Large intestine (tissue), 3 donors: ENCODE measurements at regions not wholly inside any gene's neighbourhood (a gene's known extent, or its start where the extent isn't known, plus 50 kb on each side); places are given as distances from the start of the nearest gene placed in this dataset.
"Not testable (repeated sequence)": the region's sequence is repeated elsewhere in the genome, so short reads cannot be mapped to it uniquely, and the experiment has no call there.

ENCODE experiments used
- DNase-seq, 2 donors: peaks; one replicate each; pipeline versions ENCODE4 v3.0.0 to v3.0.0-alpha.2; 2013
- H3K27ac ChIP-seq: one replicate; pipeline ENCODE4 v1.5.1; 2013; ENCODE audit warnings: low read length
- H3K27me3 ChIP-seq: 2 replicates; pipeline ENCODE4 v1.6.1; 2013; ENCODE audit warnings: low read length; ENCODE audit not compliant: control insufficient read depth, insufficient read depth
- H3K36me3 ChIP-seq: 2 replicates; pipeline ENCODE4 v1.6.1; 2013; ENCODE audit warnings: low read length; ENCODE audit not compliant: control insufficient read depth, insufficient read depth
- H3K4me1 ChIP-seq: one replicate; pipeline ENCODE4 v1.6.1; 2013; ENCODE audit warnings: low read length; ENCODE audit not compliant: control insufficient read depth, insufficient read depth
- H3K4me3 ChIP-seq: one replicate; pipeline ENCODE4 v1.5.1; 2013; ENCODE audit warnings: low read length
- H3K9me3 ChIP-seq: one replicate; pipeline ENCODE4 v1.6.1; 2013; ENCODE audit warnings: mild to moderate bottlenecking, low read depth, low read length, moderate library complexity; ENCODE audit not compliant: control insufficient read depth
- WGBS: methylation state at CpG from one replicate; pipeline ENCODE4 v1.1.5; 2013; ENCODE audit warnings: low lambda C conversion rate; ENCODE audit not compliant: insufficient coverage; 5-methylcytosine and 5-hydroxymethylcytosine counted together

DNA sequence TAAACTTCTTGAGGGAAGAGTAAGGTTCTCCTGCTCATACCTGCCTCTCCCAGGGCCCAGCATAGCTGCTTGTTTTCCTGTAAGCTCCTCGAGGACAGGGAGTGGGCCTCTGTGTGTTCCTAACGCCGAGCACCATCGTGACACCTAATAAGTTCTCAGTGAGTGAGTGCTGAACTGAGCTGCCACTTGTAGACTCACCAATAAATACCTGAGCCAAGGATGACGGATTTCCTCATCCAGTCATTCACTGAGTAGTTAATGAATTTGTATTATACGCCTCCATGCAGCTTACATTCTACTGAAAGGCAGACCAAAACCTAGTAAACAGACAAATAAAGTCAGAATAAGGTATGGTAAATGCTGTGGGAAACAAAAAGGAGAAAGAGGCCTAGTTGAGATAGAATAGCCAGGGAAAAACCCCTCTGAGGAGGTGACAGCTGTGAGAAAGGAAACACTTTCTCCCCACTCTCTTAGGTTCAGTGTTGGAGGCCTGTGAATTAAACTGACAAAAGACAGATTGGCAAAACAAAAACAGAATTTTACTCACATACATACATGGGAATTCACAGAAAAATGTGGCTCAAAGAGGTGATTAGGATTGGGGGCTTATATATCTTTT, 138.6 kb downstream of the B3GNT2 start:
- 100% methylated on average over 1 of the region's 6 CpGs for WGBS

DNA sequence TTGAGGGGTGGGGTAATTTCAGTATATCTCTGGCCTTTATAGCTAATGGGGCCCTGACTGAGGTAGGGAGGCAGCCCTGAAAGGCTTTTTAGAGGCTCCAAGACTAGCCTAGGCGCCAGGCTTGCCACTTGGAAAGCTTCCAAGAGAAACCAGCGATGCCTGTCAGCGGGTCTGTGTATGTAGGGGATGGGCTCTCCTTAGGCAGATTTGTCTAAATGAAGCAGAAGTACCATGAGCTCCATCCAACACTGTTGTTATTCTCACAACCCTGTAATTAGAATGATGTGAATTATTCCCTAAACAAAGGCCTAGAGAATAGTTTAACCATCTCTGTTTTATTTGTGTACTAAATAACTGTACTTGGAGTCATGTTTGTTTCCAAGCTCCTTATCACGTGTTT, 138.1 kb downstream of the B3GNT2 start:
- Histone ChIP-seq H3K9me3 (no peaks in the 10 kb centered on the region), H3K4me3 (no peak overlapping the region), H3K4me1 (no peaks in the 10 kb centered on the region), H3K27me3 (no peaks in the 10 kb centered on the region), H3K27ac (no peak overlapping the region), H3K36me3 (no peaks in the 10 kb centered on the region)
- no peak for DNase-seq
- WGBS = 100% methylated on average over 1 of the region's 4 CpGs

More for the DNA sequence above, 138.6 kb downstream of the B3GNT2 start:
- no peak for DNase-seq
- Histone ChIP-seq H3K27me3 (no peaks in the 10 kb centered on the region), H3K27ac (no peak overlapping the region), H3K9me3 (no peaks in the 10 kb centered on the region), H3K4me1 (no peaks in the 10 kb centered on the region), H3K36me3 (no peaks in the 10 kb centered on the region), H3K4me3 (no peak overlapping the region)

DNA sequence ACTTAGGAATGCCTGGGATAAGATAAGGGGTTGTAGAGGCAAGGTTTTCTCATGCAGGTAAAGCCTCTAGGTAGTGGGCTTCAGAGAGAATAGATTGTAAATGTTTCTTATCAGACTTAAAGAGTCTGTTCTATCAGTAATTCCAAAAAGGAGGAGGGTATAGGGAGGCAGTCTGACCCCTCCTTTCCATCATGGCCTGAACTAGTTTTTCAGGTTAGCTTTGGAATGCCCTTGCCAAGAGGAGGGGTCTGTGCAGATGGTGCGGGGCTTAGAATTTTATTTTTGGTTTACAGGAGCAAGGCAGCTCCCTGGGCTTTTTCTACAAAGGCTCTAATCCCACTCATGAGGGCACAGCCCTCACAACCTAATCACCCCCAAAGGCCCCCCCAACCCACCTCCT, 135.0 kb downstream of the B3GNT2 start:
- Histone ChIP-seq H3K4me1 (no peaks in the 10 kb centered on the region), H3K27me3 (no peaks in the 10 kb centered on the region), H3K36me3 (no peaks in the 10 kb centered on the region), H3K4me3 (no peak overlapping the region), H3K27ac (no peak overlapping the region), H3K9me3 (no peaks in the 10 kb centered on the region)
- no peak for DNase-seq
- WGBS = no CpG with 5 or more reads among the region's 1 CpG

DNA sequence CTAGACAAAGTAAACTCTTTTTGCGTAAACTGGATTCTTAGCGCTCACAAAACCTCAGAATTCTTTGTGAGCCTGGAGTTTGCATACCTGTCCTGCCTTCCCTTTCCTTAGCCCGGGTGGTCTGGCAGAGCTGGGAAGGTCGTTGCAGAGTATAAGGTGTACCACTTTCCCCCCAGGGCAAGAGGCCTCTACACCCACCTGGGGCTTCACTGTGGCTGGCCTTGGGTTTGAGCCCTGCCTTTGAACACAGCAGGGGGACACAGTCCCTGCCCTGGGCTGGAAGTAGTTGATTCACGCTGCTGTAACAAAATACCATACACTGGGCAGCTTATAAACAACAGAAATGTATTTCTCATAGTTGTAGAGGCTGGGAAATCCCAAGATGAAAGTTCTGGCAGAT, 133.9 kb downstream of the B3GNT2 start:
- Histone ChIP-seq H3K4me3 (no peak overlapping the region), H3K27ac (no peak overlapping the region), H3K4me1 (no peaks in the 10 kb centered on the region), H3K9me3 (no peaks in the 10 kb centered on the region), H3K27me3 (no peaks in the 10 kb centered on the region), H3K36me3 (no peaks in the 10 kb centered on the region)
- no peak for DNase-seq
- WGBS = 100% methylated on average over 1 of the region's 5 CpGs

DNA sequence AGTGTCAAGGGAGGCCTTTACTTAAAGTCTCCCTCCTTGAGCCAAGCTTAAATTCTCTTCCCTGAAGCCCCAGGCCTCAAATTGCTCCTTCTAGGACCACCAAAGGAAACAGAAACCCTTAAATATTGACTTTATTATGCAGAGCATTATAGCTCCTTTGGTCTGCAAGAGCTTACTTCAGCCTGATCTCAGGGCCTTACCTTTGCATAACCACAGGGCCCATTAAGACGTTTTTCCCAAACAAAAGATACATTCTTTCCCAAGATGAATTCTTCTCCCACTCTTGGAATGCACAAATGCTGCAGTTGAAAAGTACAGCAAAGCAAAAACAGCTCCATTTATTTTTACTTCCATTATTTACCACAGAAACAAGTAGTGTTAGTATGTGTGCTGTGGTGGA, 130.8 kb downstream of the B3GNT2 start:
- no peaks in the 10 kb centered on the region for H3K9me3 ChIP-seq
- DNase-seq = no peak
- no CpG with 5 or more reads among the region's 1 CpG for WGBS
- H3K4me3 ChIP-seq = no peak overlapping the region
- H3K27me3 ChIP-seq = no peaks in the 10 kb centered on the region
- no peaks in the 10 kb centered on the region for H3K4me1 ChIP-seq
- H3K36me3 ChIP-seq = no peaks in the 10 kb centered on the region
- no peak overlapping the region for H3K27ac ChIP-seq

DNA sequence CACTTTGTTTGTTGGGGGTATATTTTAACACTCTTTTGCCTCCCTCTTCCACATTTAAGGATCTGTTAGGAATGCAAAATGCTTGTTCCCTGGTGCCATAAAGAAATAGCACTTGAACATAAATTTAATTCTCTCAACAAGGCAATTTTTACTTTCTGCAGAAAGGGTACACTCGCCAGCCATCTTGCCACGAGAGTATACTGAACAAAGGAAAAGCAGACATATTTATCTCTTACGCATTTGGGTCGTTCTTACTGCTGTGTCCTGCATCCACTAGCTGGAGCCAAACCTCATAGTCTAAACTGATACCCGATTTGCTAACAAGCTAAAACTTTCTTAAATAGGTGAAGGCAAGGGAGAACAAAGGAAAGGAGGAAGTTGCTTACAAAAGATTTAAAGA, 129.5 kb downstream of the B3GNT2 start:
- Histone ChIP-seq H3K9me3 (no peaks in the 10 kb centered on the region), H3K4me1 (no peaks in the 10 kb centered on the region), H3K36me3 (no peaks in the 10 kb centered on the region), H3K27ac (no peak overlapping the region), H3K27me3 (no peaks in the 10 kb centered on the region), H3K4me3 (no peak overlapping the region)
- DNase-seq = no peak
- 97% methylated on average over 5 of the region's 5 CpGs for WGBS

DNA sequence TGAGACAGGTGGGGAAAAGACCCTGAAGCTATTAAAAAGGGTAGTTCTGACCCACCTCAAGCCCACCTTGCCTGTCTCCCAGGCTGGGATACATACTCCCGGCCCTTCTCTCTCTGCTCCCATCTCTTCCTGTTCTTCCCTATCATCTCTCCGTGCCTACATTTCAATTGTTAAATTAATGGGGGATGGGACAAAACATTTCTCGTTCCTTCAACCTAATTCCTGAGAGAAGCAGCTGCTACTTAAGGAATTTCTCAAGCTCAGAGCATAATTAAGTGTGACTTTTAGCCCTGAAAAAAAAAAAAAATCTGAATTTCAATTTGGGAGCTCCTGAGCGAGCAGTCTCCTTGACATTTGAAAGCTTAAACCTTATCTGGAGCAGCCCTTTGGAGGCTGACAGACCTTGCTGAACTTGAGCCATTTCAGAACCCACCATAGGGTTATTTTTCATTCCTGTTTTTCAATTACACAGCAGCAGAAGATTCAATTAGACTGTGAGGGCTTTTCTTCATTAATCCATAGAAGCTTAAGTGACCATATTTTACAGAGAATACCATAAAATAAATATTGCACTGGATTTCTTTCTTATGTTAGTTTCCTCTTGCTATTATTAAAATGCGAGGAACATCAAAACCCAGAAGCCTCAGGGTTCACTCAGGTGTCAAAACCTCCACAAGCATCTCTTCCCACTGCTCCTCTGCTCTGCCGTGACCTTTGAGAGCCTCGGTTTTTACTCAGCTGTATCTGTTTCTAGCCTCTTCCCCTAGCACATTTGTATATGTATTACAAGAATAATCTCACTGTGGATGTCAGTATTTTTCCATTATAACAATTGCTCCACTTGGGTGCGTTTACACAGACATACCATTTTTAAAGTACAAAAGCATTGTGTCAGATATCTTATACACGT, 125.7 kb downstream of the B3GNT2 start:
- no peaks in the 10 kb centered on the region for H3K9me3 ChIP-seq
- H3K27ac ChIP-seq = no peak overlapping the region
- no peaks in the 10 kb centered on the region for H3K36me3 ChIP-seq
- H3K4me3 ChIP-seq = no peak overlapping the region
- no peaks in the 10 kb centered on the region for H3K4me1 ChIP-seq
- H3K27me3 ChIP-seq = no peaks in the 10 kb centered on the region
- no peak for DNase-seq
- WGBS = 61% methylated on average over 4 of the region's 9 CpGs

DNA sequence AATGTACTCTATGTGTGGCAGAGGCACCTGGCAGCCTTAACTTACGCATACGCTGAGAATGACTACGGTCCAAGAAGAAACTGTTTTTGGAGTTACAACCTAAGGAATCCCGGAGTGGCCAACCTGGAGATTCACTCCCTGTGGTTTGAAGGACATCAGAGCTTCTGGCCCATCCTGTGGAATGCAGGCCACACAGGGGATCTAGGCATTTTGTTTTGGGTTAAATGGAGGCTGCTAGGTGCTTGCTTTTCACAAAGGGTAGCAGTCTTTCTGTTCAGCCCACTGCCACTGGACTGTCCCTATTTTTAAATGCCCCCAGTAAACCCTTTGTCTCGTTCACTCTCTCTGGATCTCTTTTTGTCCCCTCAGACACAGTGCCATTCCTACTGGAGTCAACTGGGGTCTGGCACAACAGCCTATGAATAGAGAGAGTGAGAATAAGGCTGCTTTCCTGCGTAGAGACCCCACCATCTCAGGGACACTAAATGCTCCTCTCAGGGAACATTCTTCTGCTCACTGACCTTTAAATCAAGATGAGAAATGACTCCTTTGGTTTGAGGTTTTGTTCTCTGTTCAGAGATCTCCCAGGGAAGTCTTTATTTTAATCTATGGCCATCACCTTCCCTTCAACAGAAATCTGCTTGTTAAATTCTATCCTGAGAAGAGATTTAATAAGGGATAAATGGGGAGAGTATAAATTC, 124.9 kb downstream of the B3GNT2 start:
- H3K9me3 ChIP-seq = no peaks in the 10 kb centered on the region
- no CpG with 5 or more reads among the region's 6 CpGs for WGBS

DNA sequence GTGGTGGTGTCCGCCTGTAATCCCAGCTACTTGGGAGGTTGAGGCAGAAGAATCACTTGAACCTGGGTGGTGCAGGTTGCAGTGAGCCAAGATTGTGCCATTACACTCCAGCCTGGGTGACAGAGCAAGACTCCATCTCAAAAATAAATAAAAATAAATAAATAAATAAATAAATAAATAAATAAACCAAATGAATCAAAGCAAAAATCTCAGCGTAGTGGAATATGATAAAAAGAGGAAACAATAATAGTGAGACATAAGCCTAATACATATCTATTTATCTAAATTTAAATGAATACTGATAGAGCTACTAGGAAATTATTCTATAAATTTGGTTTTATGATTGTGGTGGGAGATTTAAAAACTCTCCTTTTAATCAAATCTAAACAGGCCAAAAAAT, 124.2 kb downstream of the B3GNT2 start:
- not testable (repeated sequence) for DNase-seq, H3K4me1 ChIP-seq, H3K27me3 ChIP-seq, H3K36me3 ChIP-seq, H3K27ac ChIP-seq, H3K9me3 ChIP-seq, H3K4me3 ChIP-seq
- 100% methylated on average over 1 of the region's 2 CpGs for WGBS

More for the DNA sequence above, 124.9 kb downstream of the B3GNT2 start:
- no peaks in the 10 kb centered on the region for H3K36me3 ChIP-seq
- no peak overlapping the region for H3K27ac ChIP-seq
- DNase-seq = no peak
- no peak overlapping the region for H3K4me3 ChIP-seq
- no peaks in the 10 kb centered on the region for H3K27me3 ChIP-seq
- no peaks in the 10 kb centered on the region for H3K4me1 ChIP-seq

DNA sequence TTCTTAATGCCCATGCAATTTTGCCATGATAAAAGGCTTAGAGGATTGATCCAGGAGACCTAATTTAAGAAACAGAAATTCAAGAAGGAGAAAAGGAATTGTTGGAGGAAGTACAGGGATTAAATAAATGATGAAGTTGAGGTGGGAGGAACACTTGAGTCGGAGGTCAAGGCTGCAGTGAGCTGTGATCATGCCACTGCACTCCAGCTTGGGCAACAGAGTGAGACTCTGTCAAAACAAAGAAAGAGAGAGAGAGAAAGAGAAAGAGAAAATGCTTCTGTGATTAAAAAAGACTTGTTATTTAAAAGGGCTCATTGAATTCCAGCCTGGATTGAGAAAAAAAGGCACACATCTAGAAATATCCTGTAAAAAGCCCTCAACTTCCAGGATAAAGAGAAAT, 123.2 kb downstream of the B3GNT2 start:
- no peaks in the 10 kb centered on the region for H3K27me3 ChIP-seq
- no peak overlapping the region for H3K27ac ChIP-seq
- H3K36me3 ChIP-seq = no peaks in the 10 kb centered on the region
- DNase-seq = no peak
- H3K9me3 ChIP-seq = no peaks in the 10 kb centered on the region
- no peaks in the 10 kb centered on the region for H3K4me1 ChIP-seq
- H3K4me3 ChIP-seq = no peak overlapping the region
- no CpG with 5 or more reads among the region's 1 CpG for WGBS
